ENCODE measurements at regions not wholly inside any gene's neighbourhood (a gene's known extent, or its start where the extent isn't known, plus 50 kb on each side); places are given as distances from the start of the nearest gene placed in this dataset.

DNA sequence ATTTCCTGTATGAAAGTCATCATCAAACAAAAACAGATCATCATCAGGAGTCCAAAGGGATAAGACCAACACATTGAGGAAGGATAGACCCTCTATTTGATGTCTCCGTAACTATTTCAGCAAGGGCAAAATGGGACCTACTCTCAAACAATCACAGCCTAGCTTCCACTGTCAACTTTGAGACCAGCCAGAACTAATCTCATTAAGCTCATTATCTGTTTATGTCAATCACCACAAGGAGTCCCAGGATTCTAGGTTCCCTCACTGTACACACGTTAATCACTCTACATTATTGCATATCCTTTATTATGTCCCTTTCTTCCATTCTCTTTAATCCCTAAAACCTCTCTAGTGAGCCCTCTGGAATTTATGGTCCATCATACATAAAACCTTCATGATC lies 370.3 kb upstream of the LINC00305 start:
- no peaks in the 10 kb centered on the region for H3K27me3 ChIP-seq (ENCODE audit: insufficient read depth, low read depth, low read length)
- H3F3A ChIP-seq (ENCODE audit: insufficient read depth, low read length, poor library complexity, severe bottlenecking) = no peaks in the 10 kb centered on the region
- no peaks in the 10 kb centered on the region for H4K20me1 ChIP-seq (ENCODE audit: insufficient read depth)
- no peaks in the 10 kb centered on the region for H3K79me2 ChIP-seq (replicated peaks; ENCODE audit: insufficient read depth, low read length)
- H3K27ac ChIP-seq (ENCODE audit: low read length) = no peak overlapping the region
- TF ChIP-seq EZH2 (IDR thresholded peaks at IDR 0.05; ENCODE audit: borderline replicate concordance, insufficient read depth, low read length, poor library complexity, severe bottlenecking) (no peak), TAF1 (IDR thresholded peaks at IDR 0.05; ENCODE audit: low read depth) (no peak), POLR2AphosphoS5 (IDR thresholded peaks at IDR 0.05) (no peak)
- TF ChIP-seq, protein P1, sequence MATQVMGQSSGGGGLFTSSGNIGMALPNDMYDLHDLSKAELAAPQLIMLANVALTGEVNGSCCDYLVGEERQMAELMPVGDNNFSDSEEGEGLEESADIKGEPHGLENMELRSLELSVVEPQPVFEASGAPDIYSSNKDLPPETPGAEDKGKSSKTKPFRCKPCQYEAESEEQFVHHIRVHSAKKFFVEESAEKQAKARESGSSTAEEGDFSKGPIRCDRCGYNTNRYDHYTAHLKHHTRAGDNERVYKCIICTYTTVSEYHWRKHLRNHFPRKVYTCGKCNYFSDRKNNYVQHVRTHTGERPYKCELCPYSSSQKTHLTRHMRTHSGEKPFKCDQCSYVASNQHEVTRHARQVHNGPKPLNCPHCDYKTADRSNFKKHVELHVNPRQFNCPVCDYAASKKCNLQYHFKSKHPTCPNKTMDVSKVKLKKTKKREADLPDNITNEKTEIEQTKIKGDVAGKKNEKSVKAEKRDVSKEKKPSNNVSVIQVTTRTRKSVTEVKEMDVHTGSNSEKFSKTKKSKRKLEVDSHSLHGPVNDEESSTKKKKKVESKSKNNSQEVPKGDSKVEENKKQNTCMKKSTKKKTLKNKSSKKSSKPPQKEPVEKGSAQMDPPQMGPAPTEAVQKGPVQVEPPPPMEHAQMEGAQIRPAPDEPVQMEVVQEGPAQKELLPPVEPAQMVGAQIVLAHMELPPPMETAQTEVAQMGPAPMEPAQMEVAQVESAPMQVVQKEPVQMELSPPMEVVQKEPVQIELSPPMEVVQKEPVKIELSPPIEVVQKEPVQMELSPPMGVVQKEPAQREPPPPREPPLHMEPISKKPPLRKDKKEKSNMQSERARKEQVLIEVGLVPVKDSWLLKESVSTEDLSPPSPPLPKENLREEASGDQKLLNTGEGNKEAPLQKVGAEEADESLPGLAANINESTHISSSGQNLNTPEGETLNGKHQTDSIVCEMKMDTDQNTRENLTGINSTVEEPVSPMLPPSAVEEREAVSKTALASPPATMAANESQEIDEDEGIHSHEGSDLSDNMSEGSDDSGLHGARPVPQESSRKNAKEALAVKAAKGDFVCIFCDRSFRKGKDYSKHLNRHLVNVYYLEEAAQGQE (IDR thresholded peaks at IDR 0.05; ENCODE audit: borderline replicate concordance) = no peak
- H3K4me2 ChIP-seq (ENCODE audit: low read length) = no peak overlapping the region
- H3K36me3 ChIP-seq (ENCODE audit: insufficient read depth, low read length) = no peaks in the 10 kb centered on the region
- H3K9me2 ChIP-seq (ENCODE audit: insufficient read depth, low read length) = no peaks in the 10 kb centered on the region
- no peak overlapping the region for H3K9ac ChIP-seq (ENCODE audit: low read length)
- H3K4me3 ChIP-seq (ENCODE audit: low read length) = no peak overlapping the region
- no peak overlapping the region for H2AFZ ChIP-seq (ENCODE audit: low read depth, low read length)
- H3K9me3 ChIP-seq (ENCODE audit: low read length) = no peaks in the 10 kb centered on the region

DNA sequence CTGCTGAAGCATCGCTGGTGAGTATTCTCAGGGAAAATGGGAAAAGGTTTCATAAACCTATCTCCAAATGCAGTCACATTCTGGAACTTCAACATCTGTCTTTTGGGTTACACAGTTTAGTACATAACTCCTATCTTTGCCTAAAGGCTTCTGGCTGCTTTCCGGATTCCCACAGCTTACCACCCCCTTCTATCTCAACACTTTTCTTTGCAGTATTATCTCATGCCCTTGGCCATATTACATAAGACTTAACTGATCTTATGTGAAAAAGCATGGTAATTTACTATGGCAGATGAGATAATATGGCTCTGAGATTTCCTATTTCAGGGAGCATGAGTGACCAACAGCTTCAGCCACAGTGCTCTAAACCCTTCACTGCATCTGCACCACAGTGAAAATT lies 369.3 kb upstream of the LINC00305 start:
- Histone ChIP-seq H3K36me3 (ENCODE audit: insufficient read depth, low read length) (no peaks in the 10 kb centered on the region), H3K9ac (ENCODE audit: low read length) (no peak overlapping the region), H3F3A (ENCODE audit: insufficient read depth, low read length, poor library complexity, severe bottlenecking) (no peaks in the 10 kb centered on the region), H3K79me2 (replicated peaks; ENCODE audit: insufficient read depth, low read length) (no peaks in the 10 kb centered on the region), H3K9me2 (ENCODE audit: insufficient read depth, low read length) (no peaks in the 10 kb centered on the region), H3K4me3 (ENCODE audit: low read length) (no peak overlapping the region), H3K27ac (ENCODE audit: low read length) (no peak overlapping the region), H3K27me3 (ENCODE audit: insufficient read depth, low read depth, low read length) (no peaks in the 10 kb centered on the region), H2AFZ (ENCODE audit: low read depth, low read length) (no peak overlapping the region), H3K4me2 (ENCODE audit: low read length) (no peak overlapping the region), H3K9me3 (ENCODE audit: low read length) (no peaks in the 10 kb centered on the region), H4K20me1 (ENCODE audit: insufficient read depth) (no peaks in the 10 kb centered on the region)
- TF ChIP-seq EZH2 (IDR thresholded peaks at IDR 0.05; ENCODE audit: borderline replicate concordance, insufficient read depth, low read length, poor library complexity, severe bottlenecking) = no peak
- no peak for TF ChIP-seq EP300 (conservative IDR thresholded peaks at IDR 0.05; ENCODE audit: poor library complexity, severe bottlenecking)
- TF ChIP-seq, protein P1 (IDR thresholded peaks at IDR 0.05; ENCODE audit: borderline replicate concordance) = no peak
- TF ChIP-seq RAD21 (conservative IDR thresholded peaks at IDR 0.05) = no peak
- TF ChIP-seq TAF1 (IDR thresholded peaks at IDR 0.05; ENCODE audit: low read depth) = no peak
- TF ChIP-seq POLR2AphosphoS5 (IDR thresholded peaks at IDR 0.05) = no peak
- no peak for TF ChIP-seq MXI1 (conservative IDR thresholded peaks at IDR 0.05; ENCODE audit: poor library complexity, severe bottlenecking)

Data from neural cell (in vitro differentiated cells).